ENCODE measurements at regions not wholly inside any gene's neighbourhood (a gene's known extent, or its start where the extent isn't known, plus 50 kb on each side); places are given as distances from the start of the nearest gene placed in this dataset.

- TF ChIP-seq CTCF (IDR thresholded peaks at IDR 0.05): no peak
- TF ChIP-seq POLR2A (IDR thresholded peaks at IDR 0.05): no peak
Observed at GRCh38 chr9:19516348-19516747, 107.5 kb downstream of the ACER2 start.

Measured in right lobe of liver (tissue), 4 donors.